HepG2 (cell line): ENCODE measurements at regions not wholly inside any gene's neighbourhood (a gene's known extent, or its start where the extent isn't known, plus 50 kb on each side); places are given as distances from the start of the nearest gene placed in this dataset.

Source experiments
- ATAC-seq: fragments of 200-7000 bp; cut with Tn5 transposase; 3 replicates; pipeline ENCODE4 v1.9.1; 2020; ENCODE audit warnings: mild to moderate bottlenecking, moderate library complexity
- BruUV-seq: library from RNA; stranded (reverse); fragments of 400-500 nt; replicated peaks from 2 replicates; lab custom pipeline; 2021; lab: Mats Ljungman, UMichigan
- CTCF ChIA-PET: fragments of 300-600 bp; formaldehyde crosslinking; extraction: SDS; loops from one replicate; lab custom pipeline; 2021; ENCODE audit warnings: low total read pairs, inconsistent platforms, low intra/inter-chr PET ratio; lab: Yijun Ruan, JAX
- POLR2A ChIA-PET: fragments of 350-600 bp; sonication (Branson Sonifier 250); formaldehyde crosslinking; loops from one replicate; lab custom pipeline; 2020; ENCODE audit warnings: antibody characterized with exemption, inconsistent platforms; lab: Yijun Ruan, JAX
- DNase-seq: peaks from one replicate; pipeline ENCODE4 v3.0.0-alpha.2; 2015; ENCODE audit warnings: low spot score
- FAIRE-seq: peaks from 3 replicates; lab custom pipeline; 2011; peaks lifted over from hg19 to GRCh38; lab: Jason Lieb, UNC
- H2AFZ ChIP-seq: one replicate; pipeline ENCODE4 v1.6.1; 2011; ENCODE audit warnings: low read length, inconsistent platforms
- H3K27ac ChIP-seq: fragments of 300-600 bp; 3 replicates; pipeline ENCODE4 v1.8.0; 2011; ENCODE audit warnings: mixed run types, mild to moderate bottlenecking, mixed read lengths, low read length, inconsistent platforms; ENCODE audit not compliant: insufficient read depth; ENCODE audit errors: extremely low read length
- H3K27me3 ChIP-seq, 2 experiments: fragments of 200-600 bp in 1 of 2; 2 replicates in 1 of 2; 3 replicates in 1 of 2; pipeline versions ENCODE4 v1.6.0 to v1.8.0; 2011; ENCODE audit warnings: low read length in 2 of 2, mild to moderate bottlenecking in 2 of 2, moderate library complexity in 2 of 2, inconsistent platforms in 1 of 2; ENCODE audit not compliant: insufficient read depth in 2 of 2, control insufficient read depth in 1 of 2
- H3K36me3 ChIP-seq, 2 experiments: fragments of 200-600 bp in 1 of 2; replicated peaks in 1 of 2; 2 replicates in 1 of 2; 3 replicates in 1 of 2; pipeline versions ENCODE4 v1.5.1 to v1.8.0; 2011; ENCODE audit warnings: low read length in 2 of 2, inconsistent platforms in 1 of 2; ENCODE audit not compliant: insufficient read depth in 2 of 2, control insufficient read depth in 1 of 2
- H3K4me1 ChIP-seq: 2 replicates; pipeline ENCODE4 v1.5.1; 2012; ENCODE audit warnings: low read length, inconsistent platforms; ENCODE audit not compliant: insufficient read depth
- H3K4me2 ChIP-seq: 2 replicates; pipeline ENCODE4 v1.6.0; 2011; ENCODE audit warnings: low read depth, low read length, inconsistent platforms
- H3K4me3 ChIP-seq, 3 experiments: fragments of 200-600 bp in 1 of 3; sonication (generic), shearing (Covaris generic) in 1 of 3; replicated peaks in 1 of 3; 2 replicates each; pipeline ENCODE4 v1.5.1; 2011 to 2016; ENCODE audit warnings: low read length in 3 of 3, inconsistent platforms in 2 of 3, low read depth in 2 of 3, mild to moderate bottlenecking in 2 of 3, control low read depth in 1 of 3, mixed read lengths in 1 of 3; ENCODE audit not compliant: insufficient read depth in 1 of 3
- H3K79me2 ChIP-seq: one replicate; pipeline ENCODE4 v1.6.1; 2011; ENCODE audit warnings: low read length, inconsistent platforms; ENCODE audit not compliant: insufficient read depth
- H3K9ac ChIP-seq: 2 replicates; pipeline ENCODE4 v1.6.0; 2011; ENCODE audit warnings: mild to moderate bottlenecking, low read depth, low read length, inconsistent platforms; ENCODE audit not compliant: insufficient read depth
- H3K9me3 ChIP-seq: 2 replicates; pipeline ENCODE4 v1.5.1; 2012; ENCODE audit warnings: mild to moderate bottlenecking, low read length
- H4K20me1 ChIP-seq: 2 replicates; pipeline ENCODE4 v1.6.0; 2011; ENCODE audit warnings: inconsistent platforms, mild to moderate bottlenecking, low read length, moderate library complexity; ENCODE audit not compliant: insufficient read depth
- NR2C2 ChIP-seq: sonication (generic); formaldehyde crosslinking; IDR thresholded peaks from 2 replicates; pipeline ENCODE4 v1.4.0; 2020; ENCODE audit warnings: missing genetic modification reagents, mild to moderate bottlenecking, moderate library complexity, borderline replicate concordance
- RCOR2 ChIP-seq: IDR thresholded peaks from 2 replicates; pipeline ENCODE4 v1.6.1; 2016; ENCODE audit warnings: missing biosample characterization, missing genetic modification reagents
- ZNF564 ChIP-seq: sonication (generic); formaldehyde crosslinking; IDR thresholded peaks from 2 replicates; pipeline ENCODE4 v1.8.1; 2023; ENCODE audit warnings: mild to moderate bottlenecking, missing genetic modification reagents
- WGBS: methylation state at CpG from one replicate; pipeline ENCODE4 v1.1.6; 2017; ENCODE audit warnings: low lambda C conversion rate; 5-methylcytosine and 5-hydroxymethylcytosine counted together
- in situ Hi-C: cut with HindIII; loops from 2 replicates; pipeline ENCODE4 v1.10.0; 2017; ENCODE audit warnings: low pct_unique_long_range_greater_than_20kb; ENCODE audit not compliant: extremely low pct_ligation_motif_present
- intact Hi-C: fragments of 100-400 bp; cut with micrococcal nuclease; formaldehyde crosslinking; loops from one replicate; pipeline ENCODE4 v1.10.0; 2022; ENCODE audit not compliant: unreplicated experiment
- TF ChIP-seq, protein P1 (sequence below): sonication (generic); formaldehyde crosslinking; IDR thresholded peaks from 2 replicates; pipeline ENCODE4 v1.4.0; 2020; ENCODE audit warnings: mild to moderate bottlenecking, missing genetic modification reagents
- TF ChIP-seq, protein P2 (sequence below): sonication (generic); formaldehyde crosslinking; IDR thresholded peaks from 2 replicates; pipeline ENCODE4 v1.4.0; 2020; ENCODE audit warnings: mild to moderate bottlenecking, missing genetic modification reagents

DNA sequence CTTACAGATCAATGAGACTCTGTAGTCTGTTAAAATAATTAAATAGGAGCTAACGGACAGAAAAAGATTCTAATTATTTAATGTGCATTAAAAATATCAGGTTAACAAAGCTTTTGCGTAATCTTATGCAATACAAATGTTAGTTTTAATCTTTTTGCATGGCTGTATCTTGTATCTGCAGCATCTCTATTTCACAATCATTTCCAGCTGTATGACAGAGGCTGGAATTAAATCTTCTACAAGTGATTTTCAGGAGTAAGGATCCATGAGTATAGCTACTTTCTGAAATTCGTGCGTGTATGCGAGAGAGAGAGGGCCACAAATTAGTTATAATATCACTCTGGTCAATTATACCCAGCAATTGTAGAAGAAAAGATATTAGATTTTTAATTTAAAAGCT is 1446.8 kb downstream of the NCAM2 start:
- Histone ChIP-seq H3K4me1 (no peaks in the 10 kb centered on the region), H3K79me2 (no peaks in the 10 kb centered on the region), H3K4me2 (no peak overlapping the region), H3K4me3 (no peak overlapping the region), H3K27ac (no peak overlapping the region), H3K9ac (no peak overlapping the region), H3K36me3 (no peaks in the 10 kb centered on the region), H3K9me3 (peaks cover 80% of the 10 kb centered on the region), H2AFZ (no peak overlapping the region), H3K27me3 (no peaks in the 10 kb centered on the region), H4K20me1 (no peaks in the 10 kb centered on the region)
- TF ChIP-seq ZNF564 (CRISPR knock-in tag), result no peak
- TF ChIP-seq, protein P1, sequence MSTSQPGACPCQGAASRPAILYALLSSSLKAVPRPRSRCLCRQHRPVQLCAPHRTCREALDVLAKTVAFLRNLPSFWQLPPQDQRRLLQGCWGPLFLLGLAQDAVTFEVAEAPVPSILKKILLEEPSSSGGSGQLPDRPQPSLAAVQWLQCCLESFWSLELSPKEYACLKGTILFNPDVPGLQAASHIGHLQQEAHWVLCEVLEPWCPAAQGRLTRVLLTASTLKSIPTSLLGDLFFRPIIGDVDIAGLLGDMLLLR, result no peak
- no peak for TF ChIP-seq NR2C2 (CRISPR knock-in tag)
- TF ChIP-seq, protein P2, sequence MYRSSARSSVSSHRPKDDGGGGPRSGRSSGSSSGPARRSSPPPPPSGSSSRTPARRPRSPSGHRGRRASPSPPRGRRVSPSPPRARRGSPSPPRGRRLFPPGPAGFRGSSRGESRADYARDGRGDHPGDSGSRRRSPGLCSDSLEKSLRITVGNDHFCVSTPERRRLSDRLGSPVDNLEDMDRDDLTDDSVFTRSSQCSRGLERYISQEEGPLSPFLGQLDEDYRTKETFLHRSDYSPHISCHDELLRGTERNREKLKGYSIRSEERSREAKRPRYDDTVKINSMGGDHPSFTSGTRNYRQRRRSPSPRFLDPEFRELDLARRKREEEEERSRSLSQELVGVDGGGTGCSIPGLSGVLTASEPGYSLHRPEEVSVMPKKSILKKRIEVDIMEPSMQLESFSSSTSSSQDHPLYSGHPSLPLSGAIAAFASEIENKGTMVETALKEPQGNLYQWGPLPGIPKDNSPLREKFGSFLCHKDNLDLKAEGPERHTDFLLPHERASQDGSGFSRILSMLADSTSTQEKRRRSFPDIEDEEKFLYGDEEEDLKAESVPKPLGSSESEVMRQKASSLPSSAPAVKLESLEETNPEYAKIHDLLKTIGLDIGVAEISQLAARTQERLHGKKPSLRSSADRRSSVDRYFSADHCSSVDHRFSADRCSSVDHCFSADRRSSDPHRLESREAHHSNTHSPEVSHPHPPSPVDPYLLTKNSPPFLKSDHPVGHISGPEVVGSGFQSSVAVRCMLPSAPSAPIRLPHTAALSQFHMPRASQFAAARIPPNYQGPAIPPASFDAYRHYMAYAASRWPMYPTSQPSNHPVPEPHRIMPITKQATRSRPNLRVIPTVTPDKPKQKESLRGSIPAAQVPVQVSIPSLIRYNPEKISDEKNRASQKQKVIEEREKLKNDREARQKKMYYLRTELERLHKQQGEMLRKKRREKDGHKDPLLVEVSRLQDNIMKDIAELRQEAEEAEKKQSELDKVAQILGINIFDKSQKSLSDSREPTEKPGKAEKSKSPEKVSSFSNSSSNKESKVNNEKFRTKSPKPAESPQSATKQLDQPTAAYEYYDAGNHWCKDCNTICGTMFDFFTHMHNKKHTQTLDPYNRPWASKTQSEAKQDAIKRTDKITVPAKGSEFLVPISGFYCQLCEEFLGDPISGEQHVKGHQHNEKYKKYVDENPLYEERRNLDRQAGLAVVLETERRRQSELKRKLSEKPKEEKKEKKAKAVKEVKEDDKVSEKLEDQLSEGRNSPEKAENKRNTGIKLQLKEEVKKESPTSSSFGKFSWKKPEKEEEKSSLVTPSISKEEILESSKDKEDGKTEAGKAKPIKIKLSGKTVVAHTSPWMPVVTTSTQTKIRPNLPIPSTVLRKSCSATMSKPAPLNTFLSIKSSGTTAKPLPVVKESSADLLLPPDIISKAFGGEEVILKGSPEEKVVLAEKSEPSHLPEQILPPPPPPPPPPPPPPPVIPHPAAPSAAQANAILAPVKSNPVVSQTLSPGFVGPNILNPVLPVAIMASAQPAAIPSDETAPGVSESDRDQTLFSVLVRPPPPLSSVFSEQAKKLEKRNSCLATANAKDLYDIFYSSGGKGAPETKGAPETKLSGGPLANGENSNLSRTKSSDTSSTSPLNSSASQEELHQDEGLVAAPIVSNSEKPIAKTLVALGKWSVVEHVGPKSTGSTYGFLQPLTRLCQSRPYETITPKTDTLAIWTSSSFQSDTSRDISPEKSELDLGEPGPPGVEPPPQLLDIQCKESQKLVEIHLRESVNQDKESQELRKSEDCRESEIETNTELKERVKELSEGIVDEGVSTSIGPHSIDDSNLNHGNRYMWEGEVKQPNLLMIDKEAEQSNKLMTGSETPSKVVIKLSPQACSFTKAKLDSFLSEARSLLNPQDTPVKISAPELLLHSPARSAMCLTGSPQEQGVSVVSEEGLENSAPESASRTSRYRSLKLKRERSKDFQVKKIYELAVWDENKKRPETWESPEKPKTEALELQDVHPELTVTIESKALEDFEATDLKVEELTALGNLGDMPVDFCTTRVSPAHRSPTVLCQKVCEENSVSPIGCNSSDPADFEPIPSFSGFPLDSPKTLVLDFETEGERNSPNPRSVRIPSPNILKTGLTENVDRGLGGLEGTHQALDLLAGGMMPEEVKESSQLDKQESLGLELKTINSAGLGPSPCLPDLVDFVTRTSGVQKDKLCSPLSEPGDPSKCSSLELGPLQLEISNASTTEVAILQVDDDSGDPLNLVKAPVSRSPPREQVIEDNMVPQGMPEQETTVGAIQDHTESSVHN (CRISPR knock-in tag), result no peak
- TF ChIP-seq RCOR2 (CRISPR knock-in tag), result no peak
- WGBS, result 38% methylated on average over 5 of the region's 5 CpGs
- no peak for DNase-seq
- in situ Hi-C loops (no loop called here), intact Hi-C loops (no loop called here)
- POLR2A ChIA-PET, result no interaction called here
- BruUV-seq, result no TSS peak
- CTCF ChIA-PET, result no interaction called here
- no peak for ATAC-seq
- no peak for FAIRE-seq
